DMS114 treated with DMSO at 0.1 percent for 48 hours (cell line): ENCODE measurements at regions not wholly inside any gene's neighbourhood (a gene's known extent, or its start where the extent isn't known, plus 50 kb on each side); places are given as distances from the start of the nearest gene placed in this dataset.
"Not testable (repeated sequence)": the region's sequence is repeated elsewhere in the genome, so short reads cannot be mapped to it uniquely, and the experiment has no call there.

Experiments
- DNase-seq: peaks from one replicate; lab custom pipeline; 2025; ENCODE audit not compliant: unreplicated experiment; lab: John Stamatoyannopoulos, UW

DNA sequence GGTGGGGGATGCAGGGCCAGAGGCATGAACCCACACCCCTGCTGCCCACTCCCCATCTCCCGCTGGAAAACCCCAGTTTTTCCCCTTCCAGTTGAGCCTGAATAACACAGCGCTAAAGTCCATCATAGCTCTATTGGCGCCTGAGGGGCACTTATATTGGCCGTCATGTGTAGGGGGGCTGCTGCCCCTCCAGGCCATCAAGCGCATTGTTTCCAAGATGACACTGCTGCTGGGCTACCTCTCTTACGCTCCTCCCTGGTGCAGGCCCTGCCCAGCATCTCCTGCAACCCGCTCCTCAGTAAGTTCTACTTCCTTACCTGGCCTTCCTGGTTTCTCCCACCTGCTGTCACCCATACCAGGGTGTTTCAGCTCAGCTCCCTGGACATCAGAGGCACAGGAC lies 205.0 kb upstream of the RPL34 start:
- DNase-seq, result no peak

DNA sequence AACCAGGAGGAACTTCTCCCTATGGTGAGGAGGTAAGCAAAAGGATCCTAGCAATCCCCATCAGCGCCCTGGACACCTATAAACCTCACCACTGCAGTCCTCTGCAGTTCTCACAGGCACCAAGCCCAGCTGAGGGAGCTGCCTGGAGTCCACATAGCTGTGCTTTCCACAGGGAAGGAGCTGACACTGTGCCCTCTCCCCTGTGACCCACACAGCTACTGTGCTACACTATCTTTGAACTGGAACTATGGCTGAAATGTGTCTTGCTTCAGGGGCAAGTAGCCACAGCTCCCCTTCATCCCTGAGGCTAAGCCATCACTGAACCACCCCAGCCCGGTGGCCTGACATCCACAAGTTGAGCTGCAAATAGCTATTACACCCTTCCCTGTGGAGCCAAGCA lies 208.5 kb upstream of the RPL34 start:
- DNase-seq, result no peak

DNA sequence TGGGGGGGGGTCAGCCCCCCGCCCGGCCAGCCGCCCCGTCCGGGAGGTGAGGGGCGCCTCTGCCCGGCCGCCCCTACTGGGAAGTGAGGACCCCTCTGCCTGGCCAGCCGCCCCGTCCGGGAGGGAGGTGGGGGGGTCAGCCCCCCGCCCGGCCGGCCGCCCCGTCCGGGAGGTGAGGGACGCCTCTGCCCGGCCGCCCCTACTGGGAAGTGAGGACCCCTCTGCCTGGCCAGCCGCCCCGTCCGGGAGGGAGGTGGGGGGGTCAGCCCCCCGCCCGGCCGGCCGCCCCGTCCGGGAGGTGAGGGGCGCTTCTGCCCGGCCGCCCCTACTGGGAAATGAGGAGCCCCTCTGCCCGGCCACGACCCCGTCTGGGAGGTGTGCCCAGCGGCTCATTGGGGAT lies 210.7 kb upstream of the RPL34 start:
- not testable (repeated sequence) for DNase-seq

DNA sequence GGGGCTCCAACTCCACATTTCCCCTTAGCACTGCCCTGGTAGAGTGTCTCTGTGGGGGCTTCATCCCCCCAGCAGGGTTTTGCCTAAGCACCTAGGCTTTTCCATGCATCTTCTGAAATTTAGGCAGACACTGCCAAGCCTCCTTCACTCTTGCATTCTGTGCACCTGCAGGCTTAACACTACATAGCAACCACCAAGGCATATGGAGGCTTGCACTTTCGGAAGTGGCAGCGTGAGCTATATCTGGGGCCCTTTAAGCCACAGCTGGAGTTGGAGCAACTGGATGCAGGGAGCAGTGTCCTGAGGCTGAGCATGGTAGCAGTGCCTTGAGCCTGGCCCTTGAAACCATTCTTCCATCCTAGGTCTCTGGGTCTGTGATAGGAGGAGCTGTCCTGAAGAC lies 214.8 kb upstream of the RPL34 start:
- no peak for DNase-seq

DNA sequence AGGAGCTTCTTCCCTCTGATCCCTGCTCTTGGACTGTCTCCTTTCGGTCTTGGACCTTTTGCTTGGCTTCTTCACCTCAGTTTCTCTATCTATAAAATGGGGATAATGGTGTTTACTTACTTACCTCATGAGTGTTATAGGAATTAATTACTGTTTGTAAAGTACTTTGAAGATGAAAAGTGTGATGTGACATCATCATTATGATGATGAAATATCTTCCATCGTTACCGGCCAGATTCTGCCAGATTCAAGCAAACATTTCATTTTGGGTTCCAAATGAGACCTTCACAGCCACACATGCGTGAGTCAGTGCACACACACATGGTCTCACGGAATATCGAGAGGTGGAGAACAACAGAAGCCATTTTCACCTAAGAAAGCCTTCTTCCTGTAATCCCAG lies 220.1 kb upstream of the RPL34 start:
- no peak for DNase-seq

DNA sequence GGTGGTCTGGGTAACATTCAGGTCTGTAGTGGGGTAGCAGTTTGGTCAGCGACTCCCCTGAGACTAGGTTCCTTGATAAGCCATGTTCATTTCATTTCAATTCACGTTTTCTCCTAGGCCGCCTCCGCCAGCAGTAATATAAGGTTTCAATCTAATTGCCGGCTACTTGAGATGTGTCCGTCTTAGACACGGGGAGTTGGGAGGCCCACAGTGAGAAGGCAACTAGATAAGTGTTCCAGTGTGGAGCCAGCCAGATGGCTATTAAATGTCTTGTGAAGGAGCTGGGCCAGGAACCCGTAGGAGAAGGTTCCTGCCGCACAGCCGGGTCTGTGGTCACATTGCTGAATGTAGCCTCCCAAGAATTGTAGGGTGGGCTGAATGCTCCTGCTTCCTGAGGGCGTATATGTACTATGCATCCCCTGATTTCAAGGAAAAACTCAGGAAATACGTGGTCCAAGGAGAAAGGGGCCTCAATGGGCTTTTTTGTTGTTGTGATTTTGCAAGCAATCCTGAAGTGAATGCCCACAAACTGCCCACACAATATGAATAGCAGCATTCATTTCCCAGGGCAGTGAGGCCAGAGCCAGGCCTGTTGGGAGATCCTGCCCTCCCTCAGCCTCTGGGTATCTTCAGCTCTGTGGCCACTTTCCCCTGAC lies 220.6 kb upstream of the RPL34 start:
- no peak for DNase-seq

DNA sequence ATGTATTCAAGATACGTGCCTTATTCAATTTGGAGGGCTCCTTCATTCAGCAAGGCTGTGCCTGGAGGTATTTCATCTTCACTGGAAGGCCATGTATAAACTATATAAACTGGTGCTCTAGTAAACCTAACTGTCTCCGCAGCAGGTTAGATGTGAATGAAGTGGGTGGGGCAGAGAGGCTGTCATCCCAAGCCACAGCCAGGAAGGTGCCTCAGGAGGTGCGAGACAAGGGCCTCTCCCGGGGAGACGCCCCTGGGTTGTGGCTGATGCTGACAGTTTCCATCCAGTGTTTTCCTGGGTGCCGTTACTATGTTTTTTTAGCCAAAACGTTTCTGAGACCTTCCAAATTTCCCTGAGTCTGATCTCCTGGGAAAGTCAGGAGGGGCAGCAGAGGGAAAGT lies 221.5 kb upstream of the RPL34 start:
- DNase-seq, result no peak

DNA sequence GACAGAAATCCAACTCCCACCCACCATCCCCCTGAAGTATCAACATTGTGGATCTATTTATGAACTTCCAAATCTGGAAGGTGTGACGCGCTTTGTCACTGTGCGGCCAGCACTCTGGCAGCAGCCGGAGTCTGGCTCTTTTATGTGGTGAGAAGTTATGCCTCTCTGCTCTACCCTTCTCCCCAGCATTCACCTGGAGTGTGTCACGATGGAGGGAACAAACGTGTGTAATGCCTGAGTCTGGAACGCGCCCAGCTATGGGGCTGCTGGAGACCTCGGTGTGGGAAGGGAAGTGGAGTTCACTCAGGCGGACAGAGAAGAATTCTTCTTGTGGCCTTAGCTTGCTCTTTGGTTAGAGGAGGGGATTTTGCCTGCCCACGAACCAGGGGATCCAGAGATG lies 222.1 kb upstream of the RPL34 start:
- no peak for DNase-seq

DNA sequence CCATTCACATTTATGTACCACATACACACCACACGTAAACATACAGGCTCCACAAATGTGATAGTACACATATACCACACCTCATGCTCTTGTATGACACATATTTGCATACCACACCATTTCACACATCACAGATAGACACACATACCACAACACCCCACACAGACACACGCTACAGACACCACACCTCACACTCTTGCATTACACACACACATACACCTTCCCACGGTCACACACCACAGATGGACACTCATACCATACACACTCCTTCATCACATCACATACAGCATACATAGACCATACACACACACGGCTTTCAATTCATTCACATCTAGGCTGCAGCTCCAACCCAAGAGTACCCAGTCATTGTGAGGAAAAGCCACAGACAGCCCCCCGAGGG lies 222.5 kb upstream of the RPL34 start:
- no peak for DNase-seq

DNA sequence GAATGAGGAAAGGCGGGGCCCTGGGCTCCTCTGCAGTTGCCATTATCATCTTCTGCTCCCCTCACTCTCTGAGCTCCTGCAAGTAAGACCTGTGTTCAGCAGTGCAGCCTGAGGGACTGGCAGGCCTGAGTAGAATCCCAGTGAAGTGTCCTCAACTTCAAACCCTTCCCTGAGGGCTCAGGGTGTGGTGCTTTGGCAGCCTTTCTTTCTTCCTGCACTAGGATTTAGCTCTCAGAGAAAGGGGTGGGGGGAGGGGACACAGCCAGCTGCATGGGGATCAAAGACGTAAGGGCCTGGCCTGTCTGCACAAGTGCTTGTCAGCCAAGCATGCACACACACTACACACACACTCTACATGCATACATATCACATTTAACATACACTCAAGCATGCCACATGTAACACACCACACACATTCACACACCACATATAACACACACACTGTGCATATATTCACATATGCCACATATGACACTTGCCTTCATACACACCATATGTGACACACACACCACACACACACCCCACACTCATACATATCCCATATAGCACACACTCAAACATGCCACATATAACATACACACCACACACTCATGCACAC lies 223.4 kb upstream of the RPL34 start:
- DNase-seq, result no peak

DNA sequence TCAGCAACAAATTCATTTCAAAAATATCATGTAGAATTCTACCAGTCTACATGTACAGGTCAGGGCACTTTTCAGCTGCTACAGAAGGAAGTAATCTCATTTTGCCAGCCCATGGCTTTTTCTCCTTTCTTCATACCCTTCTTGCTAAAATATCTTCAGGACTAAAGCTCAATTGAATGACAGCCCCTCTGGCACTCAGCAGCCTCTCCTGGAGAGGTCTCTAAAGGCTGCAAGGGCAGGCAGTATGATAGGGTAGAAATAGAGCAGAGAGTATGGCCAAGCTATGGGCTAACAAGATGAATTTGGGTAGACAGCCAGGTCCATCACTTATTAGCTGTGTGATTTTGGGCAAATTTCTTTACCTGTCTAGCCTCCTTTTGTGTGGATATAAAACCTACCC lies 224.6 kb upstream of the RPL34 start:
- no peak for DNase-seq

DNA sequence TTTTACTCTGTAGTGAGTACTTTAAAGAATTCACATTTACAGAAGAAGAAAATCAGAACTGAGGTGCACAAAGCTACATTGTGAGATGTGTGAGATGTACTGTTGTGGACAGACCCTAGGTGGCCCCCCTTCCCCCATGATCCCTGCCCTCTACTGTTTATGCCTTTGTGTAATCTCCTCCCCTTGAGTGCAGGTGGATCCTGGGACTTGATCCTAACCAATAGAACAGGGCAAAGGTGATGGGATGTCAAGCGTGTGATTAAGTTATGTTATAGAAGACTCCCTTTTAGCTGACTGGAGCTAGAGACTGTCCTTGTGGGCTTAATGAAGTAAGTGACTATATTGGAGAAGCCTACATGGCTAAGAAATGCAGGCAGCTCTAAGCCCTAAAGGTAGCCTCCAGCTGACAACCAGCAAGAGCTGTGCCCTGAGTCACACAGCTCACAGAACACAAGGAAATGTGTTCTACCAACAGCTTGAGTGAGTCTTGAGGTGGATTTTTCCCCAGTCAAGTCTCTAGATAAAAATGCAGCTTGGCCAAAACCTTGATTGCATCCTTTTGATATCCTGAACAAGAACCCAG lies 225.2 kb upstream of the LEF1 start:
- DNase-seq, result no peak

DNA sequence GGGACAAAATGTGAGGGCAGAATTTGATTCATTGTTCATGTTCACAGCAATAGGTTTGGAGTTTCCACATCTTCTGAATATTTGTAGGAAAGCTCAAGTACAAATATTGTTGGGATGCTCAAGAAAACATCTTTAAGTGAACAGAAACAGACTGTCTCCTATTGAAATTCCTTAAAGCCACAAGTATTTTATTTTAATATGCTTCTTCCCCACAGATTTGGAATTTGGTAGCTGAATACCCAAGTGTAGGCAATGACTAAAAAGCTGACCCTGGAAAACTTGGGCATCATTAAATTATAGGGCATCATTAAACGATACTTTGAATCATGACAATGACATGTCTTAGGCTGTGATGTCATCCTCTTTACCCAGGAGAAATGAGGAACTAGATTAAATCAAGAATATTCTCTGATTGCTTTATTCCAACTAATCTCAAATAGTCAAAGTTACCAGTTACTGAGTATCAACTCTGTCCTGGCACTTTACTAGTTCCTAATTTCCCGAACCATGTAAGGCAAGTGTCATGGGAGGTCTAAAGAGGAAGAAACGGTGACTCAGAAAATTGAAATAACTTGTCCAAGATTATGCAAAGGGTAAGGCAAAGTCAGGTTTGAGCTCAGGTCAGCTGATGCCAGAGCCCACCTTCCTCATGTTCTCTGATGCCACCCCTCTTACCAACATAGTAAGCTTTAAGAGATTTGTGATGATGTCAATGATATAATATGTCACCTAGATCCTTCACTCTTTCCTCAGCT lies 223.1 kb upstream of the LEF1 start:
- DNase-seq, result no peak

DNA sequence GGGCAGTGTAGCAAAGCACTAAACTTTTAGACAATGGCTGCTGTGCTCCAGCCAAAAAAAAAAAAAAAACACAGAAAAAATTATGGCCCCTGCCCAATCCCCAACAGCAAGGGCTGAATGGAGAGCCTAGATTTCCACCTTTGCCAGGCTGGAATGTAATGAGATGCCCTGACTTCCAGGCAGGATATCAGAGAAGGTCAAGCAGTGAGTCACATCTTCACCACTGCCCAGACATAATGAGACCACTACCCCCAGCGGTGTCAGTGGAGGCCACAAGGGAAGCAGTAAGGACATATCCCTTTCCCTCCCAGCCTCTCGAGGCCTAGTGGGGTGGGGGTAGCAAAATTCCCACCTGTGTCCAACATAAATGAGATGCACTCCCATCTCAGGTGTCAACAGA lies 216.3 kb upstream of the LEF1 start:
- no peak for DNase-seq

DNA sequence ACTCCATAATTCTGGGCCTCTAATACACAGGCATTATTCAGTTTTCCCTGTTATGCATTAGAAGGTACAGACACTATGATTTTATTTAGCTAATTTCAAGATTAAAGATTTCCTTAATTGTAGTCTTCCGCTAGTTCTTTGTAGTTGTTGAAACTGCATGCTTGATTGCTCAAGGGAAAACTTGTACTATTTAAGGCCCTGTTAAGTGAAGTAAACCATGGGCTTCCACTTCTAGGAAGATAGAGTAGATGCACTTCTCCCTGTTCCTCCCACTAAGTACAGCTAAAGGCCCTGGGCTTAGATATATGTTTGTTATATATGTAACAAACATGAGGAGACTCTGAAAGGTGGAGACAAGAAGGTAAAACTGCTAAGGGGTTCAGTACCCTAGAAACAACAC lies 215.8 kb upstream of the LEF1 start:
- DNase-seq, result no peak

DNA sequence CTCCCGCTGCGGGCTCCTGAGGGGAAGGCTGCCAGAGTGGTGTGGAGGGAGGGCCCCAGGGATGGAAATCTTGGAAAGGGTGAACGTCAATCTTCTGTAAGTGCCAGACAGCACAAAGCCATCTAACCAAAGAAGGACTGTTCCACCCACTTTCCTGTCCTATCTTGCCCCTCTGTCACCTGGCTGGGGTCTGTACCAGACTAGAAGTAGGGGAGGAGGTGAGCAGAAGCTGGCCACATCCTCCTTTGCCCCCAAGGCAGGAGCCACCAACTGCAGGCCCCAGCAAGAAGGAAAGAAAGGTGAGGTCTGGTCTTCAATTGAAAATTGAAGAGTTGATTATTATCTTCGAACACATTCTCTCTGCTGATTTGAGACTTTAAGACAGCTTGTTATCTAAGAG lies 214.4 kb upstream of the LEF1 start:
- DNase-seq, result no peak

DNA sequence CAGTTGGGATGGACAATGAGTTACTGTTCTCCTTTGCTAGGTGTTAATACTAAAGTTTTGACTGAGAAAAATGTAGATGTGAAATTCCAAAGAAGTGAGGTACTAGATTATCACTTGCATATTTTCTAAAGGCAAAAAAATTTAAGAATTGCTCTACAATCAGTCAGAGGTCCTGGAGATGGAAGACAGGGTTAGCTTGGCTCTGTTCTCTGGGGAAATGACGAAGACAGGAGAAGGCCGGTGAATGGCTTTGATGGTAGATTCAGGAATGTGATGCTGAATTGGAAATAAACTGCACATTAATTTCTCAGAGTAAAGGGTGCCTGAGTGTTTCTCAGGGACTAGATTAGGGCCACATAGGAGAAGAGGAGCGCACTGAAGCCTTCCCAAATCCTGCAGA lies 214.0 kb upstream of the LEF1 start:
- DNase-seq, result no peak

DNA sequence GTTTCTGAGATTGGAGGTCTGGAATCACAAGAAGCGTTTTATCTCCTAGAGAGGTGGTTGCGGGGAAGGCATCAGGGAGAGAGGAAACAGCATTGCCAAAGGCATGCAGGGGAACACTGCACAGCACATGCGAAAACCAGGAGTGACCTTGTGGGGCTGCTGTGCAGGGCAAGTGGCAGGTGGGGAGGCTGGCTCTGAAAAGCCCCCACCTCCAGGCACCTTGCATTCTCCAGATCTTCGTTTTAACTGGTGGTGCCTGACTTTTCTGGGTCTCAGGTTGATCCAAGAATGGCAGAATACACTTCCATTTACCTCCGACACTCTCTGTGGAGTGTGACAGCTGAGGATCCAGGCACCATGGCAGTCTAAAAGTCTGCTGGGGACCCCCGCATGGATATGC lies 209.4 kb upstream of the LEF1 start:
- DNase-seq, result no peak

DNA sequence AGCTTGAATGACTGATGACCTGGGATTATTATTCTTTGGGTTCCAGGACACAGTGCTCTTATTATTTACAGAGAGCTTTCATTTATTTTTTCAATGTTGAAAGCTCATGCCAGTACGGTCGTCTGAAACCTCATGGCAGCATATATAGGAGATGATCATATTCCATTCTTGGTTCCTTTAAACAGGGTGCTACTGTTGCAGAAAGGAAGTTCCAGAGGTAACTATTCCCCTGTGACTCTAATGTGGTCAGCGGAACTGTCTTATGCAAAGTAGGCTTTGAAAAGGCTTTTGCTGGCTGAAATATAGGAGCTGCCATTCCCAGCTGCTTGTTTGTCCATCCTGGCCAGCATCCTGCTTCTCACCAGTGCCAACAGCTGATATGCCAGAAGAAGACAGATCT lies 208.3 kb upstream of the LEF1 start:
- DNase-seq, result no peak

DNA sequence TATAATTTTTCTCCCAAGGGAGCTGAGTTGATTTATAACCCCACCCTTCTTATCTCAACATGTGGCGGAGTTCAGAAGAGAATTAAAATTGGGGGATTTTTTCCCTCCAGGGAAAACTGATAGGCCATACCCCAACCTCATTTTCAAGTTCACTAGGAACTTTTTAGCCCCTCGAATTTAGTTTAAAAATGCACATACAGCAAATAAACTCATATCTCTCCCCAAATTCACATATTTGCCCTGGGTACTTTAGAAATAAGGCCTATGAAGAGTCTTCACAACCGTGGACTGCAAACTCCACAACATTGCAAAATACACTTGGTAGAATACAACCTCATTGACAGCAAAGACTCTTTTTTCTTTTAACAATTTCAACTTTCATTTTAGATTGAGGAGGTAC lies 206.7 kb upstream of the LEF1 start:
- no peak for DNase-seq

DNA sequence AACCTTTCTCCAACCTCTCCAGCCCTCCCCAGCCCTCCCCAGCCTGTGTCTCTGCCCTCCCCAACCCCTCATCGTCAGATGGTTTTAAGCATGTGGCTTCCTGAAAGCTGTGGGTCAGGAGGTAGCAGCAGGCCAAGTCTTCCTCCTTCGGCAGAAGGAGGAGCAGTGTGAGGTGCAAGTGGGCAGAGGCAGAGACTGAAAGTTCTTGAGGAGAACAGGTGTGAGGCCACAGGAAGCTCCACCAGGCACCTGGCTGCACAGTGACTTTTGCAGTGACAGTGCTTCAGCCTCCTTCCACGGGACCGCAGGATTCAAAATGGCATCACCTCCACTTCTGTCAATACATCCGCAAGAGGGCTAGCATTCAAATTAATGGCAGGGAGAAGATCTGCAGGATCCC lies 203.9 kb upstream of the LEF1 start:
- no peak for DNase-seq

DNA sequence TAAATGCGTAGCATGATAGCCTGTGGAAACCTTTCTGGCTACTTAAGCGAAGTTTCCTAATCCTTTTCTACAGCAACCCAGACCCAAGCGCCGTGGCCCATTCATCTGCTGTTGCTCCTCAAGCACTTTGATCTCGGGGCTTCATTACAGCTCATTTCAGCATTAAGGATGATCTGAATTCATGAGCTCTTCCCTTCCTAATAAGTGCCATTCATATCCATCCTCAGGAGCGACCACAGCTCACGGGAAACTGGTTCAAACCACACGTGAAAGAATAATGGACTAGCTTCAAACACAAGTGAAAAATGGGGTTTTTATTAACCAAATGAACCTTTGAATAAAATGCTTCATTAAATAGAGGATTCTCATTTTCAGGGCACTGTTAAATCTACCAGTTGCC lies 202.6 kb upstream of the LEF1 start:
- no peak for DNase-seq
